Caki2 (cell line): ENCODE measurements at regions not wholly inside any gene's neighbourhood (a gene's known extent, or its start where the extent isn't known, plus 50 kb on each side); places are given as distances from the start of the nearest gene placed in this dataset.

Experiments used
- DNase-seq: peaks from one replicate; pipeline ENCODE4 v3.0.0-alpha.2; 2015; ENCODE audit warnings: low read depth
- in situ Hi-C: cut with HindIII; loops from 2 replicates; pipeline ENCODE4 v1.10.0; 2016; ENCODE audit warnings: low sequenced_read_pairs, low pct_unique_long_range_greater_than_20kb, mixed read lengths

DNA sequence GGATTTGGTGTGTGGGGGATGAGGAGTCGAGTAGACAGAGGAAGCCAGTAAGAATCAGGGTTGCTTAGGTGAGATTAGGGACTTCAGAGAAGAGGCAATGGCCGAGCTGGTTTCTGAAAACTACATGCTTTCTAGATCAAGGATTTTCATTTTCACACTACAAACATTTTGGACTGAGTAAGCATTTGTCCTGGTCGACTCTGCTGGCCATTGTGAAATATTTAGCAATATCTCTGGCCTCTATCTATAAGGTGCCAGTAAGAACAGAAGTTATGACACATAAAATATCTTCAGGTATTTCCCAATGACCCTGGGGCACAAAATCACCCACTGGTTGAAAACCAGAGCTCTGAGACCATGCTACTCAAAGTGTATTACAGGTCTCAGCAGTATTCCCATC lies 1275.1 kb upstream of the CDH8 start:
- in situ Hi-C loops, result no loop called here

DNA sequence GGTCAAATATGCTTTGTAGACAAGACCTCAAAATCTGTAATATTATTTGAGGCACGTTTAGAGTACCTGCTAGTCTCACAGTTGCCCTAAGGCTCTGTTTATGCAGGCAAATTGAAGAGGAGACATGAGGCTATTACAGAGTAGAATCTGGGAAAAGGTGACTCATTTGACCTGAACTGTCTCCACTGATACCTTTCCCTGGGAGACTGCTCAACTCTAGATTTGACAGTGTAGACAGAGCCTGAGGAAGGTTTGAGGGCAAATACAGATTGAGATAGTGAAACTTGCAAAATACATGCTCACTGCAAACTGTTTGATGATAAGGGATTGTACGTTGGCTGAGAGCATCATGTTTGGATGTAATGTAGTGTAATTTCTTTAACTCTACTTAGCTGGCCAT lies 1266.6 kb upstream of the CDH8 start:
- in situ Hi-C loops, result no loop called here

More for the DNA sequence above, 1275.1 kb upstream of the CDH8 start:
- DNase-seq, result no peak

DNA sequence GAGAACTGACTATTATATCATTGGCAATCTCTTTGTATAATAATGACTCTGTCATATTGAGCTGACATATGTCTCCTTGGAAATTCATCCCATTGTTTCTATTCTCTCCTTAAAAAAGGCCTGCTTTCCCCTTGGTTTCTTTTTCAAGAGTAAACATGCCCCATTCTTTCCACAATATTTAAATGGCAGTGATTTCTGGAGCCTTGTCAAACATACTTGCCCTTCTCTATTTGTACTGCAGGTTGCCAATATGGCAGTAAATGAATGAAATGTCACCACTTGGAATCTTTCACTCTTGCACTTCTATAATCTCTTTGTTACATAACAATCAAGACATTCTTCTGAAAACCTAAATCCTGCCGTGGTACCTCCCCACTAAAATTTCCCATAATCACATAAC lies 1265.1 kb upstream of the CDH8 start:
- DNase-seq, result no peak
- in situ Hi-C loops, result no loop called here

More for the DNA sequence above, 1266.6 kb upstream of the CDH8 start:
- DNase-seq, result no peak

DNA sequence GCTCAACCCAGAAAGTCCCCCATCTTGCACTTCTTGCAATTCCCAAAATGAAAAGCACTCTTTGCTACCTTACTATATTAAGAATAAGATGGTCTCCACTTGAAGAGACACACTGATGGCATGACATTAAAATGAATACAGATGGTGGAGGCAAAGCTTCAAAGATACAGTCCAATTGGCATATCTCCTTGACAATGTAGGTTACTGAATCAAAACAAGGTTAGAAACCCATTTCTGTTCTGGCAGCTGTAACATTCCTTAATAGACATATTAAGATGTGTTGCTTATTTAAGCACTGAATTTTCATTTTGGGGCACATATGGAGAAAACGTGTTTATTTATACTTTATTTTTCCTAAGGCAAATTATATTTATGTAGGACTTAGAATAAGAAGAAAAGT lies 1262.8 kb upstream of the CDH8 start:
- in situ Hi-C loops, result no loop called here
- no peak for DNase-seq

DNA sequence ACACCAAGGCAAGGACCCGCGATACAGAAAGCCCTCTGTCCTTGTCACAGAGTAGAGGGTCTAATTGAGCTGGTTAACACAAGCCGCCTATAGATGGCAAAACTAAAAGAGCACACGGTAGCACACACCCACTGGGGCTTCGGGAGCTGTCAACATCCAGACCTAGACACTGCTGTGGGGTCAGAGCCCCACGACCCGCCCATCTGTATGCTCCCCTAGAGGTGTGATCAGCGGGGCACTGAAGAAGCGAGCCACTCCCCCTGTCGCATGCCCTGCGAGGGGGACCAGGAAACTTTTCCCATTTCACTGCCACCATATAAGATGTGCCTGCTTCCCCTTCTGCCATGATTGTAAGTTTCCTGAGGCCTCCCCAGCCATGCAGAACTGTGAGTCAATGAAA lies 1255.8 kb upstream of the CDH8 start:
- in situ Hi-C loops, result no loop called here
- DNase-seq, result no peak

DNA sequence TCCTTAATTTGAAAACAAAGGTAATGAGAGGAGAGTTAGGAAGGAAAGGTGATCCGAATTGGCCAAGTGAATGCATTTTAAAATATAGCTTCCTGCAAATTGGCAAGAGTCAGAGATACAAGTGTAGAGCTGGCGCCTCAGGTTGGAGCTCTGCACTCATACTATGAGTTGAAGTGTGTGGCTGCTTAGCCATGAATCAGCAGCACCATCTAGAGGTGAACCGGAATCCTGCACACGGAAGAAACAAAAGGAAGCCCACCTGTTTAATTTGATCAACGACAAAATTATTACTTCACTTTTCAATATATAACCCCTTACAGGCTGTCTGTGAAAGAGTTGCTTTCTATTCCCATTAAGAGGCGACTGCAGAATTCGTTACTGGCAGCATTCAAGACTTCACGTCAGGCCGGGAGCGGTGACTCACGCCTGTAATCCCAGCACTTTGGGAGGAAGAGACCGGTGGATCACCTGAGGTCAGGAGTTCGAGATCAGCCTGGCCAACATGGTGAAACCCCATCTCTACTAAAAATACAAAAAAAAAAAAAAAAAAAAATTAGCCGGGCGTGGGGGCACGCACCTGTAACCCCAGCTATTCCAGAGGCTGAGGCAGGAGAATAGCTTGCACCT lies 1253.7 kb upstream of the CDH8 start:
- in situ Hi-C loops, result no loop called here
- DNase-seq, result peak; percentile 18

DNA sequence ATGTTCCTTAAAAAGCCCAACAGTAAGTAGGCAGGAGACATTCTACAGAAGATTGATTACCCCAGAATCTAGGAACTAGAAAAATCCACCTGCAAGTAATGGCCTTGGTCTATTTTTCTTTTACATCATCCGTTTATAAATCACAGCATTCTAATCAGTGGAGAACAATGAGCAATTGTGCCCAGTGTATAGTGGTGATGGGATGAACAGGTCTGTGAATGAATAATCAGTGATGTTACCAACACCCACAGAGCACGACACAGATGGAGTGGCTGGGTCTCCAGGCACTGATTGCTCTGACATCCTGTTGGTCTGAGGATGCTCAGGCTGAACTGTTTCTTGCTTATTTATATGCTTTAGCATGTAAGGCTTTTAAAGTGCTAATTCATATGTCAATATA lies 1251.2 kb upstream of the CDH8 start:
- in situ Hi-C loops, result no loop called here
- DNase-seq, result peak; percentile 47

DNA sequence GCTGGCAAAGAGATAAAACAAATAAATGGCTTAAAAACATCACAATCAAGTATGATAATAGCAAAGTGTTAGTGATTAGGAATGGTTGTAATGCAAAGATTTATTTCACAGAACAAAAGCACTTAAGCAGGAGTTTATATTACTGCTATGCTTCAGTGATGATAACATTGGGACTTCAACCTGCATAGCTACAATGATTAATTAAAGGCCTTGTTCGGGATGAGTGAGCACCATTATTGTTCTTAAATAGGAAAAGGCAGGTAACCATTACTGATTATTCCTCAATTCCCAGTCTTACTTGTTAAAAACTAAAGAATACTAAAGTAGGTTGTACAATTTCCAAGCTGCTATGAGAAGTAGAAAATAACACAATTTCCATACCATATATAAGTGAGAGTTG lies 1247.5 kb upstream of the CDH8 start:
- in situ Hi-C loops, result no loop called here
- peak; percentile 6 for DNase-seq

DNA sequence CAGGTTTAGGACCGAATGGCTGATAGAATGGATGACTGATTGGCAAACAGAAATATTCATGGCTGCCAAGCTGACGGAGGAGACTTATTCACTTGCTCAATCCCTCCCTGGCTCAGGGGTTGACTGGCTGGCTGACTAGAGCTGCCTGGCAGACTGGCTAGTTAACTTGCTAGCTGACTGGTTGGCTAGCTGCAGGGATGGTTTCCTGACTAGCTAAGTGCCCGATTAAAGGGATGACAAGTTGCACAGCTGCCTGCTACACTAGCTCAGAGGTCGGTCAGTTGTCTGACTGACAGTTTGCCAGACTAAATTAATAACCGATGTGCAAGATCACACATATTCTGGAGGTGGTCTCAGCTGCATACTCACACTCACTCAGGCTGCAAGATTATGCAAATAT lies 1208.4 kb upstream of the CDH8 start:
- no peak for DNase-seq
- in situ Hi-C loops, result no loop called here

DNA sequence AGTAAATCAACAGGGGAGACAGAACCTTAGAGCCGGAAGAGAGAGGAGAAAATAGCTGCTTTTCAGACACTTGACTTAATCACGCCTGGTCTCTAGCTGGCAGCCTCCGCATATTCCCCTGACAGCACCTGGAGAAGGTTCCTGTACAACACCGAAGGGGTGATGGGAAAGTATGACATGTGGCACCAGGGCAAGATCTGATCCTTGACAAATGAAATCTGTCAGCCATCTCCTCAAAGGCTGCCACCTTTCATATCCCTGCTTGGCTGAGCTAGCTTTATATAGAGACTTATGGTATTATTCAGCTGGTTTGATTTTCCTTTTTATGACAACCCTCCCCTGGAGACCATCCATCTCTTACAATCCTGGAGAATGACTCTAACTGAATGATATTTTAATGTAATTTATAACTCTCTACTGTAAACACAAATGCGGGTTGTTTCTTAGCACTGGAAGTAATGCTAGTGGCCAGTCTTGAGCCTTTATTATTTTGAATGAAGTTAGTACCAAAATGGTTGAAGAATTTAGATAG lies 1205.3 kb upstream of the CDH8 start:
- in situ Hi-C loops, result no loop called here
- no peak for DNase-seq

DNA sequence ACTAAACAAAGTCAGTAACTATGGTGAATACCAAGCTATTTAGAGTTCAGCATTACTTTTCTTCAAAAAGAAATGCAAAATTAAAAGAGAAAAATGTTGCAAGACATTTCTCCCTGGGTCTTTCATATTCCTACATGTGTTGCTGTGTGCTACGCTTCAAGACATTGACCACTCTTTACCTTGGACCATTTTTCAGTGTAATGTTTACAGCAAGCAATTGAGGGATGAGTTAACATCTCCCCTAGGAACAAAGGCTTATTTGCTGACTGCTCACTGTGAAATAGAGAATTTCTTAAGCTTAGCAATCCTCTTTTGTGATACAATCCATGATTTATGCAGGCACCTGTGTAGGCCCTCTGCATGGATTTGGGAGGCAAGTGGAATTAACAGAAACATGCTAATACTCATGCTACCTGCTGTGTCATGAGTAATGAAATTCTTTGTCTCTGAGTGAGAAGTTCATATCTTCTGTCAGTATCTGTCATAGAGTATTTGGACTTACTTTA lies 1202.9 kb upstream of the CDH8 start:
- in situ Hi-C loops, result no loop called here
- DNase-seq, result no peak

DNA sequence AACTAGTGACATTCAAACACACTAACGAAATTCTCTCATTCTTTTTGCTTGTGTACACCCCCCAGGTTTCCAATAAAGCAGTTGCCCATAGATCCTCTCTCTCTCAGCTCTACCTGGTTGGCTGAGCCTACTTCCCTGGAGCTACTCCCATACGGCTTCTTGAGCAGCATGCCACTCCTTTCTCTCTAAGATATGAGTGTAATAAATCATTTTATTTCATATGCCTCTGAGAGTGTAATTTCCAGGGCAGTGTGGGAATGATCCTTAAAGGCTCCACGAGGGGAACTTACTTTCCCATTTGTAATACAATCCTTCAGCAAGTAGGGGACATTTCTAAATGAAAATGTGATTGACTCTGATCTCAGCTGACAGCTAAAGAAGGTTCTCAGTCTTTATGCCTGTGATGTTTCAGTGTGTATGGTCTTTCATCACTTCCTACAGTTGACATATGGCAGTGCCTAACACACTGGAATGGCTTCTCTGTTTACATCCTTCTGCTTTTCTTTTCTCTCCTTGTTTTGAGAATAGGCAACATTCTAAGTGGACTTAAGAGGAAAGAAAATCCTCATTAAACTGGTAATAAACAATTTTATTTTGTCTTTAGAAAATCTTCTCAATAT lies 1194.3 kb upstream of the CDH8 start:
- in situ Hi-C loops, result no loop called here
- no peak for DNase-seq

DNA sequence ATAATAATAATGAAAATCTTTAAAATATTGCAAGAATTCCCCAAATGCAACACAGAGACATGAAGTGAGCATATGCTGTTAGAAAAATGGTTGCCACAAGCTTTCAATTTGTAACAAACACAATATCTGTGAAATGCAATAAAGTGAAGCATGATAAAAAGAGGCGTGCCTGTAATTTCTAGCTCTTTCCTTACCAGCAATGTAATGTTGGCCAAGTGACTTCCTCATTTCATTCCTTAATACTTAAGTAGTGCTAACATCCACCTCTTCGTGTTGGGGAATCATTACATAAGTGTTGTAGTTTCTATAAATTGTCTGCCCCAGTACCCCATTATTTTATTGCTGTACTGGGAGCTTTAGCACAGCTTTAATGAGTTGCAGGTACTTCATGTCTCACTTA lies 1192.0 kb upstream of the CDH8 start:
- in situ Hi-C loops, result no loop called here
- DNase-seq, result no peak

DNA sequence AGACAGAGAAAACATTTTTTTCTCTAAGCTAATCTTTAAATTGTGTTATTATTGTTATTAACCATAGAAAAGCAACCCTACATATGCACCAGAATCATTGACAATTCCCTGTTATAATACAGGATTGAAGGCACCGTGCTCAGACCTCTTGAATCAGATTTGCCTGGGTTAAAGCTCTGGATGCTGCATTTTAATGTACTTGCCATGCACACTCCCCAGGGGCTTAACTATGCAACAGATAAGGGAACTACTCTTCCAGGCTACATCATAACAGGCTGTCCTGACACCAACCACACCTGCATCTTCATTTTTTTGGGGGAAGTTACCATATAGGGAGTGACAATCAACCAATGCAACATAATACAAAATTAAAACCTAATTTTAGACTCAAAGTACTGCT lies 1187.6 kb upstream of the CDH8 start:
- DNase-seq, result no peak
- in situ Hi-C loops, result no loop called here

DNA sequence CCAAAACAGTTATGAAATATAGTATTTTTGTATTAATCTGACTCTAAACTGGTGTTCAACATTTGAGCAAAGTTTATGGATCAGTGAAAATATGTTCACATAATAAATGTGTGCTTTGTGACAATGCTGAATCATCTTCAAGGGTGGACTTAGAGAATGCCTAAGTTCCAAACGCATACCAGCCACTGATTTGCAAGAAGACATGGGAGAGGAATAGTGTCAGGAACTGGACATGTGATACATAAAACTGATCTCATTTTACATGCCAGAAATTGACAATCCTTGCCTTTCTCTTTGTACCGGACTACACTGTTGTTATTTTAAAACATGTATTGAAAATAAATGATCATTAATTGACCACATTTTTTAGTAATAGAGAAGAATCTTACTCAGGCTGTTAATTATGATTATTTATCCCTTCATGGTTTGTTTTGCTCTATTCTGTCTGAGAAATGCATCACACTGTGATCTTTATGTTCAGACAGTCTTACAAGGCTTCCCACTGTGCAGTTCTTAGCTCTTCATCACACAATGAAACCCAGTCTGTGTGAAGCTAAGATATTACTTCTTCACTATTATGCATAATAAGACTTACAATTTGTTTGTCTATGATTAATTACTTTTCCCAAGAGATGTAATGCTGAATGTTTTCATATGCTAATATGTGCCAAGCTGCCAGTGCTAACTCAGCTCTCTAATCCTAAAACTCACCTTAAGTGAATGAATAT lies 1180.6 kb upstream of the CDH8 start:
- no peak for DNase-seq
- in situ Hi-C loops, result no loop called here

DNA sequence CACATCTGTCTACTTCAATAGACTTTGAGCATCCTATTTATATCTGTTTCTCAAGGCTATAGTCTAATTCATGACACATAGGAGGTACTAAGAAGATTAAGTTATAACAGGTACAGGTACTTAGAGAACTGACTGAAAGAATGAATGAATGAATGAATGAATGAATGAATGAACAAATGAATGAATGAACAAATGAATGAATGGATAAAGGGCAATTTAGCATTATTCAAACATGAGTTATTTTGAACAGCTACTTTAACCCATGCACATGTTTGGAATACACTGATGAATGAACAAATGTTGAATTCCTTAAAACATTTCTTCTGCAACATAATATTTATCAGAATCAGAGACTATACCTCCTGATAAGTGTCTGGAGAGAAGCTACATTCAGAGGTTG lies 1165.6 kb upstream of the CDH8 start:
- in situ Hi-C loops, result no loop called here
- no peak for DNase-seq

DNA sequence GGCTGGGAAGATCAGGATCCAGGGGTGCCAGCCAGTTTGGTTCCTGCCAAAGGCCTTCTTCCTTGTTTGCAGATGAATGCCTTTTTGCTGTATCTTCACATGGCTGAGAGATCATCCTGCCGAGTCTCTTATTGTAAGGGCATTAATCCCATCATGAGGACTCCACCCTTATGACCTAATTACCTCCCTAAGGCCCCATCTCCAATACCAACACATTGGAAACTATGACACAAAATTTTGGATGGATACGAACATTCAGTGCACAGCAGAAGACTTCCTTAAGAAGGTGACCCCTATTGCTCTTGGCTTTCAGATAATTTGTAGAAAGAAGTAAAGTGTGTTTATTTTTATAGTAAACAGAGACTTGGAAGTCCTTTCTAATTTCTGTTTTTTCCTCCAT lies 1164.7 kb upstream of the CDH8 start:
- DNase-seq, result no peak
- in situ Hi-C loops, result no loop called here

DNA sequence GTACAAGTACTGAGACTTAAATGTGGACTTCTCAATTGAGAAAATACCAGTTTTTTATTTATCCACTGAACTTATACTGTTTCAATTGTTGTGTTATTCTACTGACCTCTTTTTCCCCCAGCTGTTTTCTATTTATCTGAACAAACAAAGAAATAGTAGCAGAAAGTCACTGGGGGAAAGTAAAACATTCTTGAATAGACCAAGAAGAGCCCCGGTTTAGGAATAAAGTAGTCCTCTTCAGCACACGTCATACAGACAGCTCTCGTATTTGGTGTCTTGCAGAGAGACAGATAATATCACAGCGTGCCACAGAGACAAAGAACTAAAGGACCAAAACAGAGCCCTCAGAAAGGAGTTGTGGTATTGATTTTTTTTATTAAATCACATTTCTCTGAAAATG lies 1159.1 kb upstream of the CDH8 start:
- in situ Hi-C loops, result no loop called here
- no peak for DNase-seq

DNA sequence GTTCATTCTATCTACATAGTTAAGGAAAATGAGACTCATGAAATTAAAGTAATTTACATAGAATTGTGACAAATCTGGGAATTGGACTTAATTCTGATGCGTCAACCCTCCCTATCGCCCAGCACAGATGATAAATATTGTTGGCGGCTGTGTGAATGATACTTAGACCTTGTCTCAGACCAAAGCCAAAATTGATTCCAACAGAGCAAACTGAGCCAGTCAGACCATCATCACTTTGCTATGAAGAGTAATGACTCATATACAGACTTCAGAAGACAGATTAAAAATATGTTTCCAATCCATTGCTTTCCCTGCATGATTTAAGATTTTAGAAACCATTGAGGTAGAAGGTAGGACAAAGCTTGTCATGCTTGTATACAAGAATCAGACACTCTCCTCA lies 1156.7 kb upstream of the CDH8 start:
- in situ Hi-C loops, result no loop called here
- DNase-seq, result no peak
